22Rv1 (cell line): ENCODE measurements at regions not wholly inside any gene's neighbourhood (a gene's known extent, or its start where the extent isn't known, plus 50 kb on each side); places are given as distances from the start of the nearest gene placed in this dataset.

ENCODE experiments used
- ZFX ChIP-seq: fragments of 450-650 bp; IDR thresholded peaks from 2 replicates; pipeline ENCODE4 v1.6.1; 2017; ENCODE audit warnings: antibody characterized with exemption, borderline replicate concordance
- TF ChIP-seq, protein P1 (sequence below): fragments of 450-650 bp; IDR thresholded peaks from 2 replicates; pipeline ENCODE4 v1.5.1; 2017; ENCODE audit warnings: mild to moderate bottlenecking

GRCh38 chr2:184419744-184420143, 178.6 kb upstream of the ZNF804A start:
- TF ChIP-seq, protein P1, sequence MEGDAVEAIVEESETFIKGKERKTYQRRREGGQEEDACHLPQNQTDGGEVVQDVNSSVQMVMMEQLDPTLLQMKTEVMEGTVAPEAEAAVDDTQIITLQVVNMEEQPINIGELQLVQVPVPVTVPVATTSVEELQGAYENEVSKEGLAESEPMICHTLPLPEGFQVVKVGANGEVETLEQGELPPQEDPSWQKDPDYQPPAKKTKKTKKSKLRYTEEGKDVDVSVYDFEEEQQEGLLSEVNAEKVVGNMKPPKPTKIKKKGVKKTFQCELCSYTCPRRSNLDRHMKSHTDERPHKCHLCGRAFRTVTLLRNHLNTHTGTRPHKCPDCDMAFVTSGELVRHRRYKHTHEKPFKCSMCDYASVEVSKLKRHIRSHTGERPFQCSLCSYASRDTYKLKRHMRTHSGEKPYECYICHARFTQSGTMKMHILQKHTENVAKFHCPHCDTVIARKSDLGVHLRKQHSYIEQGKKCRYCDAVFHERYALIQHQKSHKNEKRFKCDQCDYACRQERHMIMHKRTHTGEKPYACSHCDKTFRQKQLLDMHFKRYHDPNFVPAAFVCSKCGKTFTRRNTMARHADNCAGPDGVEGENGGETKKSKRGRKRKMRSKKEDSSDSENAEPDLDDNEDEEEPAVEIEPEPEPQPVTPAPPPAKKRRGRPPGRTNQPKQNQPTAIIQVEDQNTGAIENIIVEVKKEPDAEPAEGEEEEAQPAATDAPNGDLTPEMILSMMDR: no peak
- TF ChIP-seq ZFX: no peak
